ENCODE measurements at regions not wholly inside any gene's neighbourhood (a gene's known extent, or its start where the extent isn't known, plus 50 kb on each side); places are given as distances from the start of the nearest gene placed in this dataset.

DNA sequence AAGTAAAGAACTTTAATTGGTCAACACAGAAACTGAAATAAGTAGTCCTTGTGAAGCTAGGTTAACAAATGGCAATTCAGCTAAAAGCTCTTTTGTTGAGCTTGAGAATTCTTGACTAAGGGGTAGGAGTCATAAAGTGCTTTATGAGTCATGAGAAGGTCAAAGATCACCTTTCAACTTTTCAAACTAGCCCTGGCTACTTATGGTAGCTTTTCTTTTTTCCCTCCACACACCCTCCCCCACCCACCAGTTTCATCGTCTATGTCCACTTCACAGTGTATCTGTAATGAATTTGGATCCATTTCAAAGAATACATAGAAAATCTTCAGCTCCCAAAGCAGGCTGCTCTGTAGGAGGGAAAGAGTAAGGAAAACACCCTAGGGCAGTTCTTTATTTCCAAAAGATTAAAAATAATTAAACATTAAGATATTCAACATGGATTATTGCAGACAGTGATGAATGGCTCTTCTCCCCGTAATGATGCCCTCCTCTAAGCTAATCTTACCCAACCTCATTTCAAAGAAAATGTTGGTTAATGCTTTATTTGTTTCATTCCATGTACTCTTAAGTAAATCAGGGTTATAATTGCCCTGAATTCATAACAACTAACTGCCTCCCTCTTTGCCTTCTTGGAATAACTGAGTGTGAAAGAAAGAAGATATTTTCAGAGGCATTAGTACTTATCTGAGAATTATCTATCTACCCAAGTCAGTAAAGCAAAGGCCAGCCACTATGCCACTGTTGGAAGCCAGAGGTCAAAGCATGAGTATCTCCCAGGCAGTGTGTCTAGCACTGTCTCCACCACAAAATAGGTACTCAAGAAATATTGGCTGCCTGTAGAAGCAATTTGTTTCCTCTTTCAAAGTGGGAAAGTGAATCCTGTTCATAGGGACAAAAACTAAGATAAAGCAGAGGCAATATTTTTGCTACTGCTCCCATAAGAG, 290.6 kb downstream of the PIK3R1 start:
- TF ChIP-seq POLR2AphosphoS5 (IDR thresholded peaks at IDR 0.05; ENCODE audit: borderline replicate concordance, low read depth, low read length): no peak
- TF ChIP-seq EZH2 (IDR thresholded peaks at IDR 0.05): no peak
